ENCODE measurements at regions not wholly inside any gene's neighbourhood (a gene's known extent, or its start where the extent isn't known, plus 50 kb on each side); places are given as distances from the start of the nearest gene placed in this dataset.

GRCh38 chr9:11349187-11349586 lies 736.4 kb upstream of the PTPRD start:
- H3K4me3 ChIP-seq (ENCODE audit: low read depth, low read length), result no peak overlapping the region
- no peak for DNase-seq (ENCODE audit: low read depth)
- TF ChIP-seq CTCF (conservative IDR thresholded peaks at IDR 0.05; ENCODE audit: low read depth, low read length), result no peak

GRCh38 chr9:11352612-11353011 lies 739.8 kb upstream of the PTPRD start:
- no peak for TF ChIP-seq CTCF (conservative IDR thresholded peaks at IDR 0.05; ENCODE audit: low read depth, low read length)
- DNase-seq (ENCODE audit: low read depth), result no peak
- H3K4me3 ChIP-seq (ENCODE audit: low read depth, low read length), result no peak overlapping the region

GRCh38 chr9:11356067-11356466 lies 743.3 kb upstream of the PTPRD start:
- no peak overlapping the region for H3K4me3 ChIP-seq (ENCODE audit: low read depth, low read length)
- no peak for DNase-seq (ENCODE audit: low read depth)
- no peak for TF ChIP-seq CTCF (conservative IDR thresholded peaks at IDR 0.05; ENCODE audit: low read depth, low read length)

GRCh38 chr9:11366585-11367129 lies 753.9 kb upstream of the PTPRD start:
- DNase-seq (ENCODE audit: low read depth), result no peak
- TF ChIP-seq CTCF (conservative IDR thresholded peaks at IDR 0.05; ENCODE audit: low read depth, low read length), result no peak

GRCh38 chr9:11374926-11375325 lies 762.1 kb upstream of the PTPRD start:
- H3K4me3 ChIP-seq (ENCODE audit: low read depth, low read length), result no peak overlapping the region
- no peak for DNase-seq (ENCODE audit: low read depth)
- no peak for TF ChIP-seq CTCF (conservative IDR thresholded peaks at IDR 0.05; ENCODE audit: low read depth, low read length)

More at GRCh38 chr9:11366585-11367129, 753.9 kb upstream of the PTPRD start:
- H3K4me3 ChIP-seq (ENCODE audit: low read depth, low read length), result no peak overlapping the region

GRCh38 chr9:11402621-11403020 lies 789.8 kb upstream of the PTPRD start:
- no peak for TF ChIP-seq CTCF (conservative IDR thresholded peaks at IDR 0.05; ENCODE audit: low read depth, low read length)
- no peak for DNase-seq (ENCODE audit: low read depth)
- H3K4me3 ChIP-seq (ENCODE audit: low read depth, low read length), result no peak overlapping the region

- no peak for TF ChIP-seq CTCF (conservative IDR thresholded peaks at IDR 0.05; ENCODE audit: low read depth, low read length)
- DNase-seq (ENCODE audit: low read depth), result no peak
- H3K4me3 ChIP-seq (ENCODE audit: low read depth, low read length), result no peak overlapping the region
Observed at GRCh38 chr9:11414241-11414640, 801.4 kb upstream of the PTPRD start.
